ENCODE measurements at regions not wholly inside any gene's neighbourhood (a gene's known extent, or its start where the extent isn't known, plus 50 kb on each side); places are given as distances from the start of the nearest gene placed in this dataset.
"Not testable (repeated sequence)": the region's sequence is repeated elsewhere in the genome, so short reads cannot be mapped to it uniquely, and the experiment has no call there.

- DNase-seq (ENCODE audit: low spot score) = no peak
- H3K27ac ChIP-seq = no peak overlapping the region
These were observed 669.6 kb upstream of the PCDH10 start for GRCh38 chr4:132479543-132479942.

GRCh38 chr4:132488555-132488954 is 660.5 kb upstream of the PCDH10 start:
- Histone ChIP-seq H3K27ac (no peak overlapping the region), H3K4me3 (no peak overlapping the region)
- no peak for DNase-seq (ENCODE audit: low spot score)
- TF ChIP-seq CTCF (IDR thresholded peaks at IDR 0.05) = no peak

More at GRCh38 chr4:132479543-132479942, 669.6 kb upstream of the PCDH10 start:
- TF ChIP-seq CTCF (IDR thresholded peaks at IDR 0.05) = no peak
- H3K4me3 ChIP-seq = no peak overlapping the region

GRCh38 chr4:132493476-132493875 is 655.6 kb upstream of the PCDH10 start:
- DNase-seq (ENCODE audit: low spot score) = no peak
- Histone ChIP-seq H3K27ac (no peak overlapping the region), H3K4me3 (no peak overlapping the region)
- no peak for TF ChIP-seq CTCF (IDR thresholded peaks at IDR 0.05)

GRCh38 chr4:132495267-132495812 is 653.8 kb upstream of the PCDH10 start:
- DNase-seq (ENCODE audit: low spot score); H3K4me3 ChIP-seq; H3K27ac ChIP-seq: not testable (repeated sequence)

- H3K27ac ChIP-seq = no peak overlapping the region
- no peak for TF ChIP-seq CTCF (IDR thresholded peaks at IDR 0.05)
- DNase-seq (ENCODE audit: low spot score) = no peak
These were observed 650.9 kb upstream of the PCDH10 start for GRCh38 chr4:132498215-132498614.

GRCh38 chr4:132502096-132502552 is 647.0 kb upstream of the PCDH10 start:
- no peak for DNase-seq (ENCODE audit: low spot score)
- no peak for TF ChIP-seq CTCF (IDR thresholded peaks at IDR 0.05)
- H3K27ac ChIP-seq = no peak overlapping the region
- no peak overlapping the region for H3K4me3 ChIP-seq

More at GRCh38 chr4:132498215-132498614, 650.9 kb upstream of the PCDH10 start:
- H3K4me3 ChIP-seq = no peak overlapping the region

GRCh38 chr4:132504438-132504837 is 644.7 kb upstream of the PCDH10 start:
- DNase-seq (ENCODE audit: low spot score) = no peak
- no peak for TF ChIP-seq CTCF (IDR thresholded peaks at IDR 0.05)
- Histone ChIP-seq H3K4me3 (no peak overlapping the region), H3K27ac (no peak overlapping the region)

Data from coronary artery (tissue), 2 donors.